CD4-positive, alpha-beta T cell treated with Interferon gamma for 1 hour (primary cell): ENCODE measurements at regions not wholly inside any gene's neighbourhood (a gene's known extent, or its start where the extent isn't known, plus 50 kb on each side); places are given as distances from the start of the nearest gene placed in this dataset.
"Not testable (repeated sequence)": the region's sequence is repeated elsewhere in the genome, so short reads cannot be mapped to it uniquely, and the experiment has no call there.

Experiments used
- DNase-seq: peaks from one replicate; pipeline ENCODE4 v3.0.0-alpha.2; 2020

- no peak for DNase-seq
These were observed 358.1 kb downstream of the VRK1 start for GRCh38 chr14:97155320-97155719.

- DNase-seq, result no peak
These were observed 358.6 kb downstream of the VRK1 start for GRCh38 chr14:97155814-97156213.

GRCh38 chr14:97156705-97157104 lies 359.5 kb downstream of the VRK1 start:
- DNase-seq, result no peak

GRCh38 chr14:97158102-97158501 lies 360.9 kb downstream of the VRK1 start:
- no peak for DNase-seq

- DNase-seq, result no peak
These were observed 361.9 kb downstream of the VRK1 start for GRCh38 chr14:97159124-97159523.

- no peak for DNase-seq
These were observed 365.4 kb downstream of the VRK1 start for GRCh38 chr14:97162621-97163020.

GRCh38 chr14:97164021-97164420 lies 366.8 kb downstream of the VRK1 start:
- DNase-seq, result no peak

- DNase-seq, result no peak
These were observed 369.3 kb downstream of the VRK1 start for GRCh38 chr14:97166497-97166896.

- DNase-seq, result not testable (repeated sequence)
These were observed 370.4 kb downstream of the VRK1 start for GRCh38 chr14:97167577-97167976.

- DNase-seq, result no peak
These were observed 375.5 kb downstream of the VRK1 start for GRCh38 chr14:97172644-97173043.

- peak; percentile 13 for DNase-seq
These were observed 379.8 kb downstream of the VRK1 start for GRCh38 chr14:97177016-97177415.

- peak; percentile 11 for DNase-seq
These were observed 380.5 kb downstream of the VRK1 start for GRCh38 chr14:97177635-97178034.

- DNase-seq, result no peak
These were observed 381.6 kb downstream of the VRK1 start for GRCh38 chr14:97178781-97179180.

- DNase-seq, result no peak
These were observed 382.4 kb downstream of the VRK1 start for GRCh38 chr14:97179573-97179972.

GRCh38 chr14:97180304-97181200 lies 383.4 kb downstream of the VRK1 start:
- DNase-seq, result no peak

- DNase-seq, result no peak
These were observed 388.0 kb downstream of the VRK1 start for GRCh38 chr14:97185186-97185585.

- no peak for DNase-seq
These were observed 390.7 kb downstream of the VRK1 start for GRCh38 chr14:97187916-97188315.

GRCh38 chr14:97196336-97196735 lies 399.2 kb downstream of the VRK1 start:
- no peak for DNase-seq

GRCh38 chr14:97198813-97199212 lies 401.6 kb downstream of the VRK1 start:
- no peak for DNase-seq

- no peak for DNase-seq
These were observed 403.1 kb downstream of the VRK1 start for GRCh38 chr14:97200245-97200644.

- DNase-seq, result no peak
These were observed 409.7 kb downstream of the VRK1 start for GRCh38 chr14:97206916-97207315.

GRCh38 chr14:97210202-97210601 lies 413.0 kb downstream of the VRK1 start:
- DNase-seq, result no peak

GRCh38 chr14:97212399-97212798 lies 415.2 kb downstream of the VRK1 start:
- DNase-seq, result no peak

- no peak for DNase-seq
These were observed 416.5 kb downstream of the VRK1 start for GRCh38 chr14:97213720-97214119.
